Activated CD4-positive, alpha-beta T cell treated with anti-CD3 and anti-CD28 coated beads for 1 hour (primary cell): ENCODE measurements at regions not wholly inside any gene's neighbourhood (a gene's known extent, or its start where the extent isn't known, plus 50 kb on each side); places are given as distances from the start of the nearest gene placed in this dataset.

ENCODE experiments used
- DNase-seq: peaks from one replicate; pipeline ENCODE4 v3.0.0-alpha.2; 2020

- DNase-seq: no peak
Observed at GRCh38 chr2:41947701-41948396, 100.0 kb upstream of the PKDCC start.

- DNase-seq: no peak
Observed at GRCh38 chr2:41948397-41948763, 99.4 kb upstream of the PKDCC start.

DNA sequence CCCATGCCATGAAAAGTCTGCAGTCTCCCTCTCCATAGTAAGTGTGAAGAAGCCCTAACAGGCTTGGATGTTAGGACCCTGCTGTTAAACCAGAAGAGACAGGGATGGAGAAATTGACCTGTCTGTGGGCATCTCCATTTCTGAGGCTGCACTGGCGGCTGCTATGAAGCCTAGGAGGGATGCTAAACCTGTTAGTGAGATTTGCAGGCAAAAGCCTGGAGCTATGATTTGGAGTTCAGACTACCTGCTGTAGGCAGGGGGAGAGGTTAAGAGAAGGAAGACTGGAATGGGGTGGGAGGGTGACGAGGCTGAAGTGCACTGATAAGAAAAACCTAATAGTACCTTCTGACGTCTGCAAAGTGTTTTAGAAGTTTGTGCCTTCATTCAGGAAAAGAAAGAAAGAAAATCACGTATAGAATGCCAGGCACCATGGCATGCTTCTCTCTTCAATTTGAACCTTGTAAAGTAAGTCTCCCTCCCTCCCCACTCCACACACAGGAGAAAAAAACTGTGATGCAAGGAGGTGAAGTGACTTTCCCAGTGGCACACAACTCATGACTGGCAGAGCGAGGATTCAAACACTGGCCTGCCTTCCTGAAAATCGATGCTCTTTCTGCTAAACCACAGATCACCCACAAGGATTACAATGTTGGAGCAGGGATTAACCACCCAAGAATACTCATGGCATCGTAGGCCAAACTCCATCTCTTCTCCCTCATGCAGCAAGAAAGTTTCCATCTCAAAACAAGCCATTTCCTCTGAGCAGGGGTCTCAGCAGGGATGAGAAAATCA, 98.5 kb upstream of the PKDCC start:
- no peak for DNase-seq

- DNase-seq: no peak
Observed at GRCh38 chr2:41949883-41950665, 97.7 kb upstream of the PKDCC start.

DNA sequence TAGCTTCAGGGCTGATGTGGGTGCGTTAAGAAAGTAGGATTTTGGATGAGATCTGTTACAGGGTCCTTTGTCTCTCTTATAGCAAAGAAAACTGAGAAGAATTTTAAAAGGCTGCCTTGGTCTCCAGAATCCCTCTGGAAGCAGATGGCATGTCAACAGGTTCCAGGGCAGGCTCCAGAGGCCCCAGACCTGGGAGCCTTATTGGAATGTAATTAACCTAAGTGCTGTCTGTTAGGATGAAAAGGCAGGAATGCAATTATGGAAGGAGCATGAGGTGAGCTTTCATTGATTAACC, 97.2 kb upstream of the PKDCC start:
- no peak for DNase-seq

DNA sequence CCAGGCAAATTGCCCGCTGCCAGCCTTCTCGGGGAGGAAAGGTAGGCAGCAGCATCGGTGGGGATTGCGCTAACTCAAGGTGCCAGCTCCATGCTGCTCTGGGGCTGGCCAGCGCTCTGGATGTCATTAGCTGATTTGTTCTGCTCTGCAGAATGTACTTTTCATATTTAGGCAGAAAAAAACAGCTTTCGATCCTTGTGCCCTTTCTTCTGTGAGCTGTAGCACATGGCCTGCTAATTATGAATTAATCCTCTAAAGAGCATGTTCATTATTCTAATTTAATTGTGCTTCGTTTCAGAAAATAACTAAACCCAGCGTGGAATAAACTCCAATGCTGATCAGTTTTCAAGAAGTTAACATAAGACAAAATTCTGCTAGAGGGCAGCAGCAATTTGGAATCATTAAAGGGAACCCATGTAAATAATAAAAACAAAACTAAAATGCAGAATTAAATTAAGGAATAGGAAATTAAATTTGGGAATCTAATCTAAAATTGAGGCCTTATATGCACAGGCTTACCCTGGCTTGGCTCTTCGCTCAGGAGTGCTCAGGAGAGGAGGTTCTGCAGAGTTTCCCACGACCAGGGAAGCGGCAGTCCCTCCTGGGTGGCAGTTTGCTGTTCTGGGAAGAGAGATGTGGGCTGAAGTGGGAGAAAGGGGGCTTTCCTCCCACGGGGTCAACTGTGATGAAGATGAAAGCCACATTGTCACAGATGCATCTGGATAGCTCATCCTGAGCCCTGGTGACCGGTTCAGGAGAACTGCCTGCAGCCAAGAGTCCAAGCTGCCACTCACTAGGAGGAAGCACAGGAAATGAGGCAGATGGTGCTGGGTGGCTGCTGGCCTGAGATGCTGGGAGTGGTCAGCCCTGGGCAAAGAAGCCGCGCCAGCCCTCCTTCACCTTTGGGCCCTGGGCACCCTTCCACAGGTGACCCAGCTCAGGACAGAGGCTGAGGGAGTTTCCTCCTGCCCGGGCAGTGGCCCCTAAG, 93.2 kb upstream of the PKDCC start:
- no peak for DNase-seq

DNA sequence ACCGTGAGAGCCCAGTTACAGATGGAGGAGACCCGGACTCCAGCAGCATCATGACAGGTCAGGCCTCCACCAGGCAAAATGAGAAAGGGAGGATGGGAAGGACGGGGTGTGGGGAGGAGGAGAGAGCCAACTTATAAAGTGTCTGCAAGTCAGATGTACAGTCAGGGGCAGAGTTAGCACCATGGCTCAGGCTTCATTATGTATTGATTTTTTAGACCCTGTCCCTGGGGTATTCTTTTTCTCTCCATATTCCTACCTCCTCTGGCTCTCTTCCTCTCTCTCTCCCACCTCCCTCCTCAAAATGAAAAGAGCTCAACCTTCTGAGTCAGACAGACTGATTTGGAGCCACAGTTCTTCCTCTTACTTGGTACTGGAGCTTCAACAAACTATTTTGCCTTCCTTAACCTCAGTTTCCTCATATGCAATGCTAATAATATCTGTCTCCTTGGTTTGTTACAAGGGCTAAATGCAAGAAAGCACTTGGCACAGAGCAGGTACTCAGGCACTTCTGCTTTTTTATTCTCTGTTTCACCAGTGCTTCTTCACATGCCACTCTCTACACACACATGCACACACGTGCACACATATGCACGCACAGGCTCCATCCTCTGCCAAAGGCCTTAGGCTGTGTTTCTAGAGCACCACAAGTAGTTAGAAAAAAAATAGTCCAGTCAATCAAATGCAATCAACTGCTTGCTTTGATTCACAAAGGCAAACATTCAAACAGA, 92.3 kb upstream of the PKDCC start:
- no peak for DNase-seq

GRCh38 chr2:41957431-41957830, 90.4 kb upstream of the PKDCC start:
- no peak for DNase-seq

- no peak for DNase-seq
Observed at GRCh38 chr2:41958251-41958650, 89.6 kb upstream of the PKDCC start.

DNA sequence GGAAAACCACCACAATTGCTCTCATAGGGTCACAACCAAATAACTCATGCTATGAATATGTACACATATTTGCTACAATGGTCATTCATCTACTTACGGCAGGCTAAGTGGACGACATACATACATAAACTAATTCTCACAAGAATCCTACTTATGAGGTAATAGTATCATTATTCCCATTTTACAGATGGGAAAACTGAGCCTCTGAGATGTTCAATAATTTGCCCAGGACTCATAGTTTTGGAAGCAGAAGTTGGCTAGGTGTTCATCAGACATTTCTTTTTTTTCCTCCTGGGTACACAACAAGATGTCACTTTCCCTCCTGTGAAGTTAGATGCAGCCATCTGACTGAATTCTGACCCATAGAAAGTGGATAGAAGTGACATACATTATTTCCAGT, 89.0 kb upstream of the PKDCC start:
- DNase-seq: no peak

- DNase-seq: no peak
Observed at GRCh38 chr2:41959760-41960159, 88.1 kb upstream of the PKDCC start.

GRCh38 chr2:41962922-41963622, 84.7 kb upstream of the PKDCC start:
- no peak for DNase-seq

GRCh38 chr2:41963661-41964525, 83.9 kb upstream of the PKDCC start:
- DNase-seq: no peak

DNA sequence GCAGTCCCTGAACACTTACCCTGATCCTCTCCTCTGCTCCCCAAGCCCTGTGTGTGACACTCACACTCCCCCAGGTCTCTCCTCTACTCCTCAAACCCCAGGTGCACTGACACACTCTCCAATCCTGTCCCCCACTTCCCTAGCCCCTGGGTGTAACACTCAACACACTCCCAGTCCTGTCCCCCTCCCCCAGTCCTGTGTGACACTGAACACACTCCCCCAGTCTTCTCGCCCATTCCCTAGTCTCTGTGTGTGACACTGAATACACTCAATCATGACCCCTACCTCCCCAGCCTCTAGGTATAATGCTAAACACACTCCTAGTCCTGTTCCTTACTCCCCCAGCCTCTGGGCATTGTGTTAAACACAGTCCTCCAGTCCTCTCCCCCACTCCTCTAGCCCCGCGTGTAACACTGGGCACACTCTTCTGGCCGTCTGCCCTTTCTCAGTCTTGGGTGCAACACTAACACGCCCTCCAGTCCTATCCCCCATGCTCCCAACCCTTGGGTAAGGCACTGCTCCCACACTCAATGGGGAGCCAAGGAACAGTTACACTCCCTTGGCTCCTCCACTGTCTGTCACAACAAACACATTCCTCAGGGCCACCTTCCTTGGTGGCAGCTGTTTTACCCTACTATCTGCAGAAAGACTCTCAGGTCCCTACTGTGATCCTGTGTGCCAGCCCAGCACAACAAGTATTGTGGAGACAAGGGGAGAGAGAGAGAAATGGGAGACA, 82.5 kb upstream of the PKDCC start:
- DNase-seq: no peak

- no peak for DNase-seq
Observed at GRCh38 chr2:41965909-41966295, 81.9 kb upstream of the PKDCC start.

GRCh38 chr2:41966431-41966893, 81.4 kb upstream of the PKDCC start:
- DNase-seq: no peak

DNA sequence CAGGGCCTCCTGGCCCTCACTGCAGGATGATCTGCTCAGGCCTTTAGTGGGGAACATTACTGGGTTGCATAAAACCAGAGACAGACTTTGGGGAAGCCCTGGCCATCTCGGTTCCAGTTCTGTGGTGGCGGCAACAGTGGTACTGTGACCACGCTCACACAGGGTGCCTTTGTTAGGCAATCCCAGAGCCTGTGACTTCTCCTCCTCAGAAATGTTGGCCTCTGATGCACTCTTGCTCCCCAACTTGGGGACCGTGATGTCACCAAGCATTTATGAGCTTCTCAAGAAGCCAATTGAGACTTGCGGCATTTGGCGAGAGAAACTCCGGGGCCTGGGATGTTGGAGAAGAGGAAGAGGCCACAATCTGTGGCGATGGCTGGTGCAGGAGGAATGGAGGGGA, 80.9 kb upstream of the PKDCC start:
- no peak for DNase-seq

DNA sequence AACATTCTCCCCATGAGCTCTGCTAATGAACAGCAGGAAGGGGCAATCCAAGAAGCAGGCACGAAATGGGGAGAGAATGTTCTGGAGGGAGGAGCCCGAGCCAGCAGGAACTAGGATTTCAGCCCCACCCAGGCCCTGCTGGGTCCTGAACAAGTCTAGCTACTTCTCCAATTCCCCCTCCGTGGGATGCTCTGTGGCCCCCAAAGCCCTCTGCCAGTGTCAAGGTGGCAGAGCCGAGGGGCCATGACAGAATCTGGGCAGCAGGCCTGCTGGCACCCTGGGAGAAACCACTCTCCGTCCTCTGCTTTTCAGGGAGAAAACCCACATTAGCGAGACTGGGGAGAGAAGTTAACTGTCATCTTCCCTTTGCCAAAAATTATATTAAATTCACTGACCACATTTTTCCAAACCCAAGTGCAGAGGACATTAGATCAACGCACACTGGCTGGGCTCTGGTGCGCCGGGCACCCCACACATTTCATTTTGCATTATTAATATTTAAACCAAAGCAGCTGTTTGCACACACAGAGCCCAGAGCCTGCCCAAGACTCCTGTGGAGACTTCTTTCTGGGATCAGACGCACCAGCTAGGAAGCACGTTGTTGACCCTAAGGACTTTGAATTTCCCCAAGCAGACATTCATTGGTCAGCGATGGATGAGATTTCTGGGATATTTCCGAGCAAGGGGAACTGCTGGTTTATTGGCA, 80.2 kb upstream of the PKDCC start:
- no peak for DNase-seq

DNA sequence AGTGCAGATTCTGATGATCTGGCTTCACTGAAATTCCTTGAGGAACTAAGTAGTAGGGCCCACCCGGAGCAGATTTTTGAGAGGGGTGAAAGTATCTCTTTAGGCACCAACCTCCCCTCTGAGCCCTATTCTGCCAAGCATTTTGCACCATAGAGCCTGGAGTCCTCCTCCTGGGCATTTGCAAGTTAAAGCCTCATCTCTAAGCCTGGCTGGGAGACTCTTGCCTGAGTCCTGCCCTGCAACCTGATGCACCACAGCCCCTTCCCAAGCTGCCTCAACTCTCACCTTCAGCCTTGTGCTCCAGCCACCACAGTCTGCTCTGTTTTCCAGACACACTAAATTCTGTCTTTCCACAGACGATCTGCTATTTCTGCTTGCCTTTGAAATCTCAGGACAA, 79.6 kb upstream of the PKDCC start:
- no peak for DNase-seq
